ENCODE measurements at regions not wholly inside any gene's neighbourhood (a gene's known extent, or its start where the extent isn't known, plus 50 kb on each side); places are given as distances from the start of the nearest gene placed in this dataset.

GRCh38 chr5:112685386-112685785 is 52.3 kb upstream of the APC start:
- peaks cover 18% of the 10 kb centered on the region for H3K27me3 Mint-ChIP-seq (ENCODE audit: insufficient read depth, unreplicated experiment)
- CTCF ChIA-PET, result no interaction called here
- no peaks in the 10 kb centered on the region for H3K4me1 ChIP-seq
- H3K9me3 Mint-ChIP-seq (ENCODE audit: unreplicated experiment), result no peaks in the 10 kb centered on the region
- H3K36me3 Mint-ChIP-seq (ENCODE audit: insufficient read depth, unreplicated experiment), result no peaks in the 10 kb centered on the region
- no peak overlapping the region for H3K4me3 ChIP-seq (ENCODE audit: low read depth, low read length)
- H3K4me1 Mint-ChIP-seq (ENCODE audit: low read depth, unreplicated experiment), result peaks cover 5% of the 10 kb centered on the region
- no peak overlapping the region for H3K27ac Mint-ChIP-seq (ENCODE audit: unreplicated experiment)
- BruUV-seq (replicated peaks), result no TSS peak
- POLR2A ChIA-PET, result no interaction called here
- DNase-seq, result no peak
- no peaks in the 10 kb centered on the region for H3K27me3 ChIP-seq (replicated peaks; ENCODE audit: control insufficient read depth, insufficient read depth, low read length)
- intact Hi-C loops (cut with micrococcal nuclease; ENCODE audit: unreplicated experiment), result no loop called here
- H3K36me3 ChIP-seq (ENCODE audit: control insufficient read depth, insufficient read depth, low read length), result no peaks in the 10 kb centered on the region
- TF ChIP-seq CTCF (IDR thresholded peaks at IDR 0.05; ENCODE audit: insufficient read depth in 1 of 2, low read depth in 1 of 2, low read length in 1 of 2, severe bottlenecking in 1 of 2, unreplicated experiment in 1 of 2), result no peak
- H3K4me3 Mint-ChIP-seq (ENCODE audit: unreplicated experiment), result no peak overlapping the region
- H3K9me3 ChIP-seq, result no peaks in the 10 kb centered on the region

DNA sequence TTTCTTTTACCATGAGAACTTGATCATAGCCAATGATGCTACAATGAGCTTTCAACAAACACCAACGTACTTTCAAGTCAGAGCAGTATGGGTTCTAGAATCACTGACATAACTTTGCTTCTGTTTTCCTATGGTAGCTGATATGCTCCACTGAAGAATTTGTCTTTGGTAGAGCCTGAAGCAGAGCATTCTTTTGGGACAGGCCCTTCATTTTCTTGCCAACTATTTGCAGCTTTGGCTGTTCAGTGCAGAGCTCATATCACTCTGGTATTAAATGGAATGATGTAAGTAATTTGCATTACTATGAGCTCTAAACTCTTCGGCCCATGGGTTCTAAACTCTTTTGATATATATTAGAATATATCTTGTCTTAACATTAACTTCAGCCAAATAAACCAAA is 51.8 kb upstream of the APC start:
- H3K9me3 ChIP-seq, result no peaks in the 10 kb centered on the region
- no peaks in the 10 kb centered on the region for H3K27me3 ChIP-seq (replicated peaks; ENCODE audit: control insufficient read depth, insufficient read depth, low read length)
- no TSS peak for BruUV-seq (replicated peaks)
- Mint-ChIP-seq H3K27ac (ENCODE audit: unreplicated experiment) (no peak overlapping the region), H3K36me3 (ENCODE audit: insufficient read depth, unreplicated experiment) (no peaks in the 10 kb centered on the region), H3K27me3 (ENCODE audit: insufficient read depth, unreplicated experiment) (peaks cover 18% of the 10 kb centered on the region), H3K9me3 (ENCODE audit: unreplicated experiment) (no peaks in the 10 kb centered on the region), H3K4me3 (ENCODE audit: unreplicated experiment) (no peak overlapping the region), H3K4me1 (ENCODE audit: low read depth, unreplicated experiment) (peaks cover 5% of the 10 kb centered on the region)
- ChIA-PET CTCF (no interaction called here), POLR2A (no interaction called here)
- no peaks in the 10 kb centered on the region for H3K36me3 ChIP-seq (ENCODE audit: control insufficient read depth, insufficient read depth, low read length)
- H3K4me1 ChIP-seq, result no peaks in the 10 kb centered on the region
- DNase-seq, result no peak
- TF ChIP-seq CTCF (IDR thresholded peaks at IDR 0.05; ENCODE audit: insufficient read depth in 1 of 2, low read depth in 1 of 2, low read length in 1 of 2, severe bottlenecking in 1 of 2, unreplicated experiment in 1 of 2), result no peak
- intact Hi-C loops (cut with micrococcal nuclease; ENCODE audit: unreplicated experiment), result no loop called here
- H3K4me3 ChIP-seq (ENCODE audit: low read depth, low read length), result no peak overlapping the region

- H3K9me3 ChIP-seq, result no peaks in the 10 kb centered on the region
- no peak for TF ChIP-seq CTCF (IDR thresholded peaks at IDR 0.05; ENCODE audit: insufficient read depth in 1 of 2, low read depth in 1 of 2, low read length in 1 of 2, severe bottlenecking in 1 of 2, unreplicated experiment in 1 of 2)
- DNase-seq, result no peak
- intact Hi-C loops (cut with micrococcal nuclease; ENCODE audit: unreplicated experiment), result no loop called here
- Mint-ChIP-seq H3K27ac (ENCODE audit: unreplicated experiment) (no peak overlapping the region), H3K36me3 (ENCODE audit: insufficient read depth, unreplicated experiment) (no peaks in the 10 kb centered on the region), H3K27me3 (ENCODE audit: insufficient read depth, unreplicated experiment) (peaks cover 18% of the 10 kb centered on the region), H3K4me1 (ENCODE audit: low read depth, unreplicated experiment) (peaks cover 5% of the 10 kb centered on the region), H3K9me3 (ENCODE audit: unreplicated experiment) (no peaks in the 10 kb centered on the region), H3K4me3 (ENCODE audit: unreplicated experiment) (no peak overlapping the region)
- ChIA-PET CTCF (no interaction called here), POLR2A (no interaction called here)
- no peak overlapping the region for H3K4me3 ChIP-seq (ENCODE audit: low read depth, low read length)
- no TSS peak for BruUV-seq (replicated peaks)
- no peaks in the 10 kb centered on the region for H3K4me1 ChIP-seq
- H3K36me3 ChIP-seq (ENCODE audit: control insufficient read depth, insufficient read depth, low read length), result no peaks in the 10 kb centered on the region
- H3K27me3 ChIP-seq (replicated peaks; ENCODE audit: control insufficient read depth, insufficient read depth, low read length), result no peaks in the 10 kb centered on the region
Observed at GRCh38 chr5:112686675-112687074, 51.0 kb upstream of the APC start.
